Kidney (tissue), 13 donors: ENCODE measurements at regions not wholly inside any gene's neighbourhood (a gene's known extent, or its start where the extent isn't known, plus 50 kb on each side); places are given as distances from the start of the nearest gene placed in this dataset.

Experiments used
- DNase-seq, 5 donors: peaks; one replicate each; pipeline ENCODE4 v3.0.0-alpha.2; 2013 to 2020
- FAIRE-seq: peaks from 2 replicates; lab custom pipeline; 2012; peaks lifted over from hg19 to GRCh38; lab: Jason Lieb, UNC
- H3K27ac ChIP-seq, 2 donors: one replicate each; pipeline ENCODE4 v1.7.0; 2013; ENCODE audit warnings: low read depth in 2 of 2, low read length in 2 of 2, inconsistent platforms in 1 of 2
- H3K27me3 ChIP-seq: one replicate; pipeline ENCODE4 v1.7.1; 2013; ENCODE audit warnings: low read length, inconsistent platforms; ENCODE audit not compliant: control insufficient read depth, insufficient read depth
- H3K36me3 ChIP-seq, 3 donors: one replicate each; pipeline versions ENCODE4 v1.7.0 to v1.7.1; 2013; ENCODE audit warnings: low read length in 3 of 3, control low read depth in 1 of 3, inconsistent platforms in 1 of 3; ENCODE audit not compliant: insufficient read depth in 3 of 3, control insufficient read depth in 2 of 3
- H3K4me1 ChIP-seq, 3 donors: one replicate each; pipeline versions ENCODE4 v1.7.0 to v1.7.1; 2013; ENCODE audit warnings: low read length in 3 of 3, inconsistent platforms in 1 of 3, low read depth in 1 of 3; ENCODE audit not compliant: control insufficient read depth in 2 of 3, insufficient read depth in 2 of 3
- H3K4me3 ChIP-seq, 3 donors: one replicate each; pipeline versions ENCODE4 v1.7.0 to v1.8.1; 2013; ENCODE audit warnings: low read length in 3 of 3, control low read depth in 1 of 3, inconsistent platforms in 1 of 3
- H3K9ac ChIP-seq, 3 donors: one replicate each; pipeline versions ENCODE4 v1.7.0 to v1.7.1; 2013; ENCODE audit warnings: low read length in 3 of 3, control low read depth in 1 of 3, inconsistent platforms in 1 of 3
- H3K9me3 ChIP-seq, 3 donors: one replicate each; pipeline versions ENCODE4 v1.7.0 to v1.7.1; 2013; ENCODE audit warnings: low read length in 3 of 3, control low read depth in 1 of 3, inconsistent platforms in 1 of 3; ENCODE audit not compliant: control insufficient read depth in 2 of 3, insufficient read depth in 1 of 3
- intact Hi-C: fragments of 100-400 bp; cut with DNase I; formaldehyde crosslinking; loops from one replicate; pipeline ENCODE4 v1.11.1; 2022
- TF ChIP-seq, protein P1 (sequence below): IDR thresholded peaks from 3 replicates; pipeline ENCODE4 v1.5.1; 2012; ENCODE audit warnings: mild to moderate bottlenecking, moderate library complexity, borderline replicate concordance; ENCODE audit not compliant: insufficient read depth; ENCODE audit errors: extremely low read depth
- donor health status: control.
- donor health status: control.
- donor health status: control.
- donor health status: control.
- donor health status: control.
- donor health status: DM: yes; HTN: yes; CAD: no.
- donor health status: Normal renal cell carcinoma (clear cell type).

DNA sequence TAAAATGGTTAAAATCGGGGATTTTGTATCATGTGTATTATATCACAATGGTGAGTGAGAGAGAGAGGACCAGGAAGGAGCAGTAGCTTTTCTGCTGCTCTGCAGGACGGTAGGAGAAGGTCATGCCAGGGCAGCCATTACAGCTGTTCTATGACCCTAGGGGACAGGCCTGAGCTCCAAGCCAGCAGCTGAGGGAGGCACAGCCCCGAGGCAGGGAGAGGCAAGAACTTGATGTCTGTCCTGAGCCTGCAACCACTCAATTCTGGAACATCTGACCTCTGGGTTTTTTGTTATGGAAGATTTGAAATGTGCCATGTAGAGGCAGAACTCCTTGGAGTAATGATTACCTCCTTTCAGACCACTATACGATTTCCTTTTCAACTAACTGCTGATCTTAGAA lies 135.8 kb upstream of the SH3BP4 start:
- TF ChIP-seq, protein P1, sequence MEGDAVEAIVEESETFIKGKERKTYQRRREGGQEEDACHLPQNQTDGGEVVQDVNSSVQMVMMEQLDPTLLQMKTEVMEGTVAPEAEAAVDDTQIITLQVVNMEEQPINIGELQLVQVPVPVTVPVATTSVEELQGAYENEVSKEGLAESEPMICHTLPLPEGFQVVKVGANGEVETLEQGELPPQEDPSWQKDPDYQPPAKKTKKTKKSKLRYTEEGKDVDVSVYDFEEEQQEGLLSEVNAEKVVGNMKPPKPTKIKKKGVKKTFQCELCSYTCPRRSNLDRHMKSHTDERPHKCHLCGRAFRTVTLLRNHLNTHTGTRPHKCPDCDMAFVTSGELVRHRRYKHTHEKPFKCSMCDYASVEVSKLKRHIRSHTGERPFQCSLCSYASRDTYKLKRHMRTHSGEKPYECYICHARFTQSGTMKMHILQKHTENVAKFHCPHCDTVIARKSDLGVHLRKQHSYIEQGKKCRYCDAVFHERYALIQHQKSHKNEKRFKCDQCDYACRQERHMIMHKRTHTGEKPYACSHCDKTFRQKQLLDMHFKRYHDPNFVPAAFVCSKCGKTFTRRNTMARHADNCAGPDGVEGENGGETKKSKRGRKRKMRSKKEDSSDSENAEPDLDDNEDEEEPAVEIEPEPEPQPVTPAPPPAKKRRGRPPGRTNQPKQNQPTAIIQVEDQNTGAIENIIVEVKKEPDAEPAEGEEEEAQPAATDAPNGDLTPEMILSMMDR = no peak
- DNase-seq (no peak), FAIRE-seq (no peak)
- intact Hi-C loops = no loop called here
- Histone ChIP-seq H3K4me3 (no peak overlapping the region), H3K27me3 (no peaks in the 10 kb centered on the region), H3K36me3 (no peaks in the 10 kb centered on the region), H3K9me3 (no peaks in the 10 kb centered on the region), H3K9ac (no peak overlapping the region), H3K4me1 (no peaks in the 10 kb centered on the region), H3K27ac (no peak overlapping the region)

DNA sequence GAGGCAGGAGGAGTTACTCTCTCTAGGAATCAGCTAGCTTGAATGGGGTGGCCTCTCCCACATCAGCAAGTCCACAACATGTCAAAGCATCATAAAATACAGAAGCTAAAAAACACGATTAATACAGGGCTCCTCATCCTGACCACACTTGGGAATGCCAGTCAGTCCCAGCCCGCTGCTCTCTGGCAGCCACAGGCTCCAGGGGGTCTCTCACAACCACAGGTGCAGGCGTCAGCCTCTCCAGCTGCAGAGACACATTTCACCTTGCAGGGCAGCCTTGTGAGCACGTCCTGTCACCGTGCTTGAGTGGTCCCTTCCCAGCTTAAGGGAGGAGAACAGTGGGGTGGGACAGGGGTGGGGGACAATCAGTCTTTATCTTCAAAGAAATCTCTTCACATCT lies 137.4 kb upstream of the SH3BP4 start:
- DNase-seq (peak in 3 of 5 donors; percentile 54 to 64 (median 63)), FAIRE-seq (no peak)
- TF ChIP-seq, protein P1 = no peak

DNA sequence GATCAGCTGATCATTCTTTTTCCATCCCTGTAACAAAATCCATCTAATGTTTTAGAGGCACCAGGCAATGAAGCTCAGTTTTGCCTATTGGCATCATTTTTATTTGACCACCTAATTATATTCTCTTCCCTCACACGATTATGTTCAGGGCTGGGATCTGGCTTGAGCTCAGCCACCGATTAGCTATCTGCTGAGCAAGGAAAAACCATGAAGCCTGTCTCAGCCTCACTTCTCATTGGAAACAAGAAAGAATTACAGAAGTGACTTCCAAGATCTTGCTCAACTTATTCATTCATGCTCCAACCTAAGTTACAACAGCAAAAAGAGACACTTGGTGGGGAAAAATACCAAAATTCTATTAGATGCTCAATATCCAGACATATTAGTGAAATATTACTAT lies 139.0 kb upstream of the SH3BP4 start:
- FAIRE-seq (no peak), DNase-seq (no peak)
- Histone ChIP-seq H3K36me3 (no peaks in the 10 kb centered on the region), H3K27me3 (no peaks in the 10 kb centered on the region), H3K9ac (no peak overlapping the region), H3K4me1 (peaks cover 0 to 10% (median 0%) of the 10 kb centered on the region in 3 donors), H3K4me3 (no peak overlapping the region), H3K27ac (no peak overlapping the region), H3K9me3 (no peaks in the 10 kb centered on the region)
- TF ChIP-seq, protein P1 = no peak
- intact Hi-C loops = no loop called here

More for the DNA sequence above, 137.4 kb upstream of the SH3BP4 start:
- Histone ChIP-seq H3K9me3 (no peaks in the 10 kb centered on the region), H3K4me1 (no peaks in the 10 kb centered on the region), H3K9ac (no peak overlapping the region), H3K27ac (no peak overlapping the region), H3K27me3 (no peaks in the 10 kb centered on the region), H3K36me3 (no peaks in the 10 kb centered on the region), H3K4me3 (no peak overlapping the region)
- intact Hi-C loops = no loop called here

DNA sequence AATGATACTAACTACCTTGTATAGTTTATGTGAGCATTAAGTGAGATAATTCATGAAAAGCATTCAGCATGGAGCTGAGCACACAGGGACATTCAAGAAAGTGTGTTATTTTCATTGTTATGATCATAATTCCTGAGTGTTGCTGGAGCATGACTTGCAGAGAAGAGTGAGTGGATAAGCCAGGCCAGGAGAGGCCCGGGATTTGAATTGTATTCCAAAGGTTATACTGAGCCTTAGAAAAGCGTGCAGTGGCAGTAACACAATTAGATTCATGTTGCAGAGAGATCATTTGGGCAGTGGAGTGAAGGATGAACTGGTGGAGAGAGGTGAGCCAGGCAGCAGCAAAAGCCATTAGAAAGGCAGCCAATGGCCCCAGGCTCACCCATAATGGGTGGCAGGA lies 142.9 kb upstream of the SH3BP4 start:
- Histone ChIP-seq H3K36me3 (no peaks in the 10 kb centered on the region), H3K27ac (no peak overlapping the region), H3K9ac (no peak overlapping the region), H3K9me3 (no peaks in the 10 kb centered on the region), H3K4me1 (peaks cover 0 to 10% (median 0%) of the 10 kb centered on the region in 3 donors), H3K4me3 (no peak overlapping the region), H3K27me3 (no peaks in the 10 kb centered on the region)
- intact Hi-C loops = no loop called here
- TF ChIP-seq, protein P1 = no peak
- no peak for FAIRE-seq
- no peak for DNase-seq
